Tibial nerve (tissue), 4 donors: ENCODE measurements at regions not wholly inside any gene's neighbourhood (a gene's known extent, or its start where the extent isn't known, plus 50 kb on each side); places are given as distances from the start of the nearest gene placed in this dataset.
"Not testable (repeated sequence)": the region's sequence is repeated elsewhere in the genome, so short reads cannot be mapped to it uniquely, and the experiment has no call there.

Experiments
- DNase-seq, 2 donors: peaks; one replicate each; pipeline ENCODE4 v3.0.0-alpha.2; 2019; ENCODE audit warnings: low spot score in 2 of 2
- H3K27ac ChIP-seq, 4 donors: fragments of 200-600 bp; sonication (generic) in 3 of 4; one replicate each; pipeline ENCODE4 v1.5.1; 2017 to 2019; ENCODE audit warnings: mild to moderate bottlenecking in 1 of 4
- H3K27me3 ChIP-seq, 2 donors: fragments of 200-600 bp; sonication (generic) in 1 of 2; one replicate each; pipeline versions ENCODE4 v1.5.1 to v1.6.0; 2017 to 2019
- H3K36me3 ChIP-seq, 3 donors: fragments of 200-600 bp; sonication (generic); one replicate each; pipeline ENCODE4 v1.5.1; 2018 to 2019
- H3K4me1 ChIP-seq, 4 donors: fragments of 200-600 bp; sonication (generic) in 3 of 4; one replicate each; pipeline ENCODE4 v1.5.1; 2017 to 2019
- H3K4me3 ChIP-seq, 4 donors: fragments of 200-600 bp; sonication (generic) in 3 of 4; one replicate each; pipeline ENCODE4 v1.5.1; 2017 to 2019; ENCODE audit warnings: mild to moderate bottlenecking in 1 of 4, moderate library complexity in 1 of 4
- H3K9me3 ChIP-seq, 4 donors: fragments of 200-600 bp; sonication (generic) in 3 of 4; one replicate each; pipeline ENCODE4 v1.5.1; 2017 to 2019
- CTCF ChIP-seq, 5 experiments: fragments of 200-600 bp in 3 of 5; fragments of 450-650 bp in 2 of 5; sonication (generic) in 3 of 5; IDR thresholded peaks; one replicate each; pipeline ENCODE4 v1.5.1; 2016 to 2019; ENCODE audit warnings: antibody characterized with exemption in 5 of 5, mild to moderate bottlenecking in 3 of 5, moderate library complexity in 2 of 5
- EP300 ChIP-seq, 2 donors: sonication (generic); formaldehyde crosslinking; IDR thresholded peaks; one replicate each; pipeline ENCODE4 v1.6.1; 2017; ENCODE audit warnings: antibody characterized with exemption in 2 of 2, mild to moderate bottlenecking in 1 of 2
- POLR2A ChIP-seq, 2 donors: fragments of 450-650 bp; IDR thresholded peaks; one replicate each; pipeline ENCODE4 v1.6.1; 2017; ENCODE audit warnings: antibody characterized with exemption in 2 of 2, mild to moderate bottlenecking in 2 of 2, moderate library complexity in 2 of 2
- WGBS, 2 donors: methylation state at CpG; one replicate each; pipeline ENCODE4 v1.1.5; 2018; 5-methylcytosine and 5-hydroxymethylcytosine counted together

- TF ChIP-seq EP300 (IDR thresholded peaks at IDR 0.05), result no peak
- no peak for TF ChIP-seq CTCF (IDR thresholded peaks at IDR 0.05)
- no peak for TF ChIP-seq POLR2A (IDR thresholded peaks at IDR 0.05)
- Histone ChIP-seq H3K36me3 (no peaks in the 10 kb centered on the region), H3K27ac (no peak overlapping the region), H3K9me3 (no peaks in the 10 kb centered on the region), H3K27me3 (no peaks in the 10 kb centered on the region), H3K4me3 (no peak overlapping the region), H3K4me1 (no peaks in the 10 kb centered on the region)
- DNase-seq, result no peak
- WGBS, 2 donors, result 83 to 84% methylated on average over 1 of the region's 1 CpG
These were observed 182.2 kb upstream of the TEX13C start for GRCh38 chrX:125137521-125137920.

GRCh38 chrX:125150231-125150630 is 169.4 kb upstream of the TEX13C start:
- WGBS, 2 donors, result 16 to 39% methylated on average over 2 of the region's 2 CpGs
- Histone ChIP-seq H3K9me3 (no peaks in the 10 kb centered on the region), H3K4me1 (no peaks in the 10 kb centered on the region), H3K36me3 (no peaks in the 10 kb centered on the region), H3K4me3 (no peak overlapping the region), H3K27me3 (no peaks in the 10 kb centered on the region), H3K27ac (no peak overlapping the region)
- TF ChIP-seq CTCF (IDR thresholded peaks at IDR 0.05) (no peak), POLR2A (IDR thresholded peaks at IDR 0.05) (no peak), EP300 (IDR thresholded peaks at IDR 0.05) (no peak)
- no peak for DNase-seq

GRCh38 chrX:125151146-125151545 is 168.5 kb upstream of the TEX13C start:
- Histone ChIP-seq H3K9me3 (no peaks in the 10 kb centered on the region), H3K4me3 (no peak overlapping the region), H3K27ac (no peak overlapping the region), H3K4me1 (no peaks in the 10 kb centered on the region), H3K36me3 (no peaks in the 10 kb centered on the region), H3K27me3 (no peaks in the 10 kb centered on the region)
- DNase-seq, result no peak
- TF ChIP-seq CTCF (IDR thresholded peaks at IDR 0.05) (no peak), EP300 (IDR thresholded peaks at IDR 0.05) (no peak), POLR2A (IDR thresholded peaks at IDR 0.05) (no peak)
- WGBS, 2 donors, result 78 to 81% methylated on average over 3 of the region's 3 CpGs

- WGBS, 2 donors, result 78 to 88% methylated on average over 2 of the region's 2 CpGs
- Histone ChIP-seq H3K27ac (no peak overlapping the region), H3K27me3 (no peaks in the 10 kb centered on the region), H3K36me3 (no peaks in the 10 kb centered on the region), H3K4me1 (no peaks in the 10 kb centered on the region), H3K9me3 (no peaks in the 10 kb centered on the region), H3K4me3 (no peak overlapping the region)
- DNase-seq, result no peak
- TF ChIP-seq EP300 (IDR thresholded peaks at IDR 0.05), result no peak
- no peak for TF ChIP-seq CTCF (IDR thresholded peaks at IDR 0.05)
- no peak for TF ChIP-seq POLR2A (IDR thresholded peaks at IDR 0.05)
These were observed 167.7 kb upstream of the TEX13C start for GRCh38 chrX:125152011-125152410.

GRCh38 chrX:125153621-125154020 is 166.1 kb upstream of the TEX13C start:
- Histone ChIP-seq H3K4me1 (no peaks in the 10 kb centered on the region), H3K36me3 (no peaks in the 10 kb centered on the region), H3K4me3 (no peak overlapping the region), H3K27me3 (no peaks in the 10 kb centered on the region), H3K27ac (no peak overlapping the region), H3K9me3 (no peaks in the 10 kb centered on the region)
- DNase-seq, result no peak
- 18 to 29% methylated on average over 2 of the region's 2 CpGs for WGBS, 2 donors
- TF ChIP-seq EP300 (IDR thresholded peaks at IDR 0.05) (no peak), CTCF (IDR thresholded peaks at IDR 0.05) (no peak), POLR2A (IDR thresholded peaks at IDR 0.05) (no peak)

- not testable (repeated sequence) for H3K27me3 ChIP-seq, H3K4me1 ChIP-seq, H3K9me3 ChIP-seq, H3K27ac ChIP-seq, H3K36me3 ChIP-seq, DNase-seq, H3K4me3 ChIP-seq
- 87 to 95% methylated on average over 31 to 32 of the region's 32 CpGs for WGBS, 2 donors
These were observed 165.1 kb upstream of the TEX13C start for GRCh38 chrX:125154288-125155257.

- not testable (repeated sequence) for H3K27ac ChIP-seq, H3K27me3 ChIP-seq, H3K36me3 ChIP-seq, DNase-seq, H3K4me1 ChIP-seq, H3K9me3 ChIP-seq, H3K4me3 ChIP-seq
- WGBS, 2 donors, result 93 to 100% methylated on average over 6 to 12 of the region's 41 CpGs
These were observed 164.2 kb upstream of the TEX13C start for GRCh38 chrX:125155296-125156033.
